ENCODE measurements at regions not wholly inside any gene's neighbourhood (a gene's known extent, or its start where the extent isn't known, plus 50 kb on each side); places are given as distances from the start of the nearest gene placed in this dataset.

GRCh38 chr9:108673386-108673785 is 182.4 kb downstream of the ACTL7B start:
- no peak for TF ChIP-seq TRIM22 (IDR thresholded peaks at IDR 0.05)
- no peak for TF ChIP-seq ZSCAN22 (CRISPR knock-in tag; IDR thresholded peaks at IDR 0.05)
- no peak for TF ChIP-seq ZBED4 (CRISPR knock-in tag; IDR thresholded peaks at IDR 0.05; ENCODE audit: borderline replicate concordance)
- TF ChIP-seq ZNF776 (CRISPR knock-in tag; IDR thresholded peaks at IDR 0.05), result no peak
- TF ChIP-seq ZNF263 (CRISPR knock-in tag; IDR thresholded peaks at IDR 0.05), result no peak
- TF ChIP-seq RAD51 (IDR thresholded peaks at IDR 0.05; ENCODE audit: borderline replicate concordance), result no peak
- TF ChIP-seq ZNF614 (CRISPR knock-in tag; IDR thresholded peaks at IDR 0.05; ENCODE audit: borderline replicate concordance), result no peak
- no peak for TF ChIP-seq ZNF484 (CRISPR knock-in tag; IDR thresholded peaks at IDR 0.05; ENCODE audit: borderline replicate concordance, low read depth)
- TF ChIP-seq ZNF17 (CRISPR knock-in tag; IDR thresholded peaks at IDR 0.05), result no peak
- no peak for TF ChIP-seq HHEX (CRISPR knock-in tag; IDR thresholded peaks at IDR 0.05)
- TF ChIP-seq TAF15 (IDR thresholded peaks at IDR 0.05; ENCODE audit: low read depth, low read length, poor library complexity, severe bottlenecking), result no peak
- no peak for TF ChIP-seq TOPORS (CRISPR knock-in tag; IDR thresholded peaks at IDR 0.05)
- TF ChIP-seq ZNF225 (CRISPR knock-in tag; IDR thresholded peaks at IDR 0.05), result no peak
- intact Hi-C loops (cut with micrococcal nuclease; ENCODE audit: unreplicated experiment) (loop anchor here (10.0 kb wide), 1 partner anchor 259 kb away; no protein-coding TSS in a partner anchor), in situ Hi-C loops (cut with HindIII; ENCODE audit: extremely low pct_ligation_motif_present, low pct_unique_long_range_greater_than_20kb) (no loop called here)
- no peaks in the 10 kb centered on the region for H4K20me1 ChIP-seq (ENCODE audit: insufficient read depth, low read length)
- H3K4me1 ChIP-seq (ENCODE audit: insufficient read depth, low read length), result no peaks in the 10 kb centered on the region
- BruUV-seq (replicated peaks), result no TSS peak
- FAIRE-seq (no peak), DNase-seq (ENCODE audit: low spot score) (no peak), ATAC-seq (no peak)
- H2AFZ ChIP-seq (ENCODE audit: low read length), result no peak overlapping the region
- H3K27ac ChIP-seq (ENCODE audit: extremely low read length, insufficient read depth, low read length), result no peak overlapping the region
- 31% methylated on average over 7 of the region's 7 CpGs for WGBS (ENCODE audit: low lambda C conversion rate)
- no peaks in the 10 kb centered on the region for H3K36me3 ChIP-seq (replicated peaks in 1 of 2; ENCODE audit: control insufficient read depth in 1 of 2, insufficient read depth in 2 of 2, low read length in 2 of 2)
- CTCF ChIA-PET (ENCODE audit: low intra/inter-chr PET ratio, low total read pairs), result no interaction called here
- no peaks in the 10 kb centered on the region for H3K79me2 ChIP-seq (ENCODE audit: insufficient read depth, low read length)
- H3K4me3 ChIP-seq (replicated peaks in 1 of 3; ENCODE audit: insufficient read depth in 1 of 3, low read depth in 2 of 3, low read length in 3 of 3), result no peak overlapping the region
- no peaks in the 10 kb centered on the region for H3K9me3 ChIP-seq (ENCODE audit: low read length)
- no peak overlapping the region for H3K4me2 ChIP-seq (ENCODE audit: low read depth, low read length)
- no peak overlapping the region for H3K9ac ChIP-seq (ENCODE audit: insufficient read depth, low read depth, low read length)
- POLR2A ChIA-PET, result no interaction called here
- peaks cover 1 to 4% of the 10 kb centered on the region in 2 experiments; a peak in 3 of 5 replicates for H3K27me3 ChIP-seq (ENCODE audit: control insufficient read depth in 1 of 2, insufficient read depth in 2 of 2, low read length in 2 of 2)

All from HepG2 (cell line).